ENCODE measurements at regions not wholly inside any gene's neighbourhood (a gene's known extent, or its start where the extent isn't known, plus 50 kb on each side); places are given as distances from the start of the nearest gene placed in this dataset.

DNA sequence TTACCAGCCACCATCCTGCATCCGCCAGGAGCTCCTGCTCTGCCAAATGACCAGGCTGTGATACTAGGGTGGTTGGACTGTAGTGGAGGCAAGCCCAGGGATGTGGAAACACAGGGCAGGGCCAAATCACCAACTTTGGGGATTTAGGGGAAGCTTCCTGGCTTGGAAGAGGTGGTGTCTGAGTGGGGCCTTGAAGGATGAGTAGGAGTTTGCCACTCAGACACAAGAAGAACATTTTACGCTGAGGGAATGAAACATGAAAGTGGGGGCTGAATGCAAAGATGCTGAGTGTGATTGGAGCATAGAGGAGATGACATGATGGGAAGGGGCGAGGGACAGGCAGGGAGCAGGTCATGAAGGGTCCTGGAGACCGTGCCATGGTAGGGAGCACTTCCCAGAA lies 329.5 kb downstream of the RPS24 start:
- TF ChIP-seq, protein P1, sequence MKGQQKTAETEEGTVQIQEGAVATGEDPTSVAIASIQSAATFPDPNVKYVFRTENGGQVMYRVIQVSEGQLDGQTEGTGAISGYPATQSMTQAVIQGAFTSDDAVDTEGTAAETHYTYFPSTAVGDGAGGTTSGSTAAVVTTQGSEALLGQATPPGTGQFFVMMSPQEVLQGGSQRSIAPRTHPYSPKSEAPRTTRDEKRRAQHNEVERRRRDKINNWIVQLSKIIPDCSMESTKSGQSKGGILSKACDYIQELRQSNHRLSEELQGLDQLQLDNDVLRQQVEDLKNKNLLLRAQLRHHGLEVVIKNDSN (IDR thresholded peaks at IDR 0.05; ENCODE audit: borderline replicate concordance, low read depth) = no peak
- TF ChIP-seq, protein P2, sequence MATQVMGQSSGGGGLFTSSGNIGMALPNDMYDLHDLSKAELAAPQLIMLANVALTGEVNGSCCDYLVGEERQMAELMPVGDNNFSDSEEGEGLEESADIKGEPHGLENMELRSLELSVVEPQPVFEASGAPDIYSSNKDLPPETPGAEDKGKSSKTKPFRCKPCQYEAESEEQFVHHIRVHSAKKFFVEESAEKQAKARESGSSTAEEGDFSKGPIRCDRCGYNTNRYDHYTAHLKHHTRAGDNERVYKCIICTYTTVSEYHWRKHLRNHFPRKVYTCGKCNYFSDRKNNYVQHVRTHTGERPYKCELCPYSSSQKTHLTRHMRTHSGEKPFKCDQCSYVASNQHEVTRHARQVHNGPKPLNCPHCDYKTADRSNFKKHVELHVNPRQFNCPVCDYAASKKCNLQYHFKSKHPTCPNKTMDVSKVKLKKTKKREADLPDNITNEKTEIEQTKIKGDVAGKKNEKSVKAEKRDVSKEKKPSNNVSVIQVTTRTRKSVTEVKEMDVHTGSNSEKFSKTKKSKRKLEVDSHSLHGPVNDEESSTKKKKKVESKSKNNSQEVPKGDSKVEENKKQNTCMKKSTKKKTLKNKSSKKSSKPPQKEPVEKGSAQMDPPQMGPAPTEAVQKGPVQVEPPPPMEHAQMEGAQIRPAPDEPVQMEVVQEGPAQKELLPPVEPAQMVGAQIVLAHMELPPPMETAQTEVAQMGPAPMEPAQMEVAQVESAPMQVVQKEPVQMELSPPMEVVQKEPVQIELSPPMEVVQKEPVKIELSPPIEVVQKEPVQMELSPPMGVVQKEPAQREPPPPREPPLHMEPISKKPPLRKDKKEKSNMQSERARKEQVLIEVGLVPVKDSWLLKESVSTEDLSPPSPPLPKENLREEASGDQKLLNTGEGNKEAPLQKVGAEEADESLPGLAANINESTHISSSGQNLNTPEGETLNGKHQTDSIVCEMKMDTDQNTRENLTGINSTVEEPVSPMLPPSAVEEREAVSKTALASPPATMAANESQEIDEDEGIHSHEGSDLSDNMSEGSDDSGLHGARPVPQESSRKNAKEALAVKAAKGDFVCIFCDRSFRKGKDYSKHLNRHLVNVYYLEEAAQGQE (IDR thresholded peaks at IDR 0.05; ENCODE audit: low read depth, low read length) = no peak
- TF ChIP-seq, protein P3, sequence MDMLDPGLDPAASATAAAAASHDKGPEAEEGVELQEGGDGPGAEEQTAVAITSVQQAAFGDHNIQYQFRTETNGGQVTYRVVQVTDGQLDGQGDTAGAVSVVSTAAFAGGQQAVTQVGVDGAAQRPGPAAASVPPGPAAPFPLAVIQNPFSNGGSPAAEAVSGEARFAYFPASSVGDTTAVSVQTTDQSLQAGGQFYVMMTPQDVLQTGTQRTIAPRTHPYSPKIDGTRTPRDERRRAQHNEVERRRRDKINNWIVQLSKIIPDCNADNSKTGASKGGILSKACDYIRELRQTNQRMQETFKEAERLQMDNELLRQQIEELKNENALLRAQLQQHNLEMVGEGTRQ (IDR thresholded peaks at IDR 0.05; ENCODE audit: borderline replicate concordance, low read depth, low read length) = no peak
- no peak for TF ChIP-seq GATA2 (CRISPR knock-in tag; IDR thresholded peaks at IDR 0.05)
- TF ChIP-seq MEF2A (IDR thresholded peaks at IDR 0.05; ENCODE audit: borderline replicate concordance, low read depth) = no peak
- TF ChIP-seq YY1 (IDR thresholded peaks at IDR 0.05; ENCODE audit: low read depth) = no peak
- no peak for TF ChIP-seq GABPA (IDR thresholded peaks at IDR 0.05; ENCODE audit: low read depth)
- TF ChIP-seq FOXJ3 (CRISPR knock-in tag; IDR thresholded peaks at IDR 0.05) = no peak
- TF ChIP-seq, protein P4, sequence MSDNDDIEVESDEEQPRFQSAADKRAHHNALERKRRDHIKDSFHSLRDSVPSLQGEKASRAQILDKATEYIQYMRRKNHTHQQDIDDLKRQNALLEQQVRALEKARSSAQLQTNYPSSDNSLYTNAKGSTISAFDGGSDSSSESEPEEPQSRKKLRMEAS (IDR thresholded peaks at IDR 0.05; ENCODE audit: low read depth) = no peak
- Histone ChIP-seq H3F3A (replicated peaks; ENCODE audit: insufficient read depth) (no peaks in the 10 kb centered on the region), H3K79me2 (ENCODE audit: insufficient read depth) (no peaks in the 10 kb centered on the region), H3K9me3 (no peaks in the 10 kb centered on the region), H3K27me3 (ENCODE audit: insufficient read depth) (no peaks in the 10 kb centered on the region), H3K9ac (no peak overlapping the region), H4K20me1 (ENCODE audit: insufficient read depth) (no peaks in the 10 kb centered on the region), H3K4me2 (no peak overlapping the region), H3K4me3 (ENCODE audit: low read depth in 2 of 2, low read length in 1 of 2) (no peak overlapping the region), H3K27ac (ENCODE audit: low read depth in 2 of 2, low read length in 1 of 2) (no peak overlapping the region; a peak in 1 of 4 replicates), H3K4me1 (ENCODE audit: control insufficient read depth in 1 of 2, insufficient read depth in 2 of 2, low read depth in 1 of 2, low read length in 1 of 2) (peaks cover 0 to 55% of the 10 kb centered on the region in 2 experiments; a peak in 1 of 4 replicates), H3K36me3 (replicated peaks in 1 of 2; ENCODE audit: control insufficient read depth in 1 of 2, insufficient read depth in 2 of 2, low read length in 1 of 2) (no peaks in the 10 kb centered on the region), H2AFZ (ENCODE audit: low read depth) (no peak overlapping the region), H3K9me2 (no peaks in the 10 kb centered on the region)
- POLR2A ChIA-PET = no interaction called here
- CTCF ChIA-PET = interaction anchor here (0.9 to 1.8 kb wide), 2 partner anchors 9 to 14 kb away, joined by 3 to 6 read pairs; no protein-coding TSS in a partner anchor
- DNase-seq = no peak
- 86% methylated on average over 4 of the region's 4 CpGs for WGBS (ENCODE audit: low lambda C conversion rate)

DNA sequence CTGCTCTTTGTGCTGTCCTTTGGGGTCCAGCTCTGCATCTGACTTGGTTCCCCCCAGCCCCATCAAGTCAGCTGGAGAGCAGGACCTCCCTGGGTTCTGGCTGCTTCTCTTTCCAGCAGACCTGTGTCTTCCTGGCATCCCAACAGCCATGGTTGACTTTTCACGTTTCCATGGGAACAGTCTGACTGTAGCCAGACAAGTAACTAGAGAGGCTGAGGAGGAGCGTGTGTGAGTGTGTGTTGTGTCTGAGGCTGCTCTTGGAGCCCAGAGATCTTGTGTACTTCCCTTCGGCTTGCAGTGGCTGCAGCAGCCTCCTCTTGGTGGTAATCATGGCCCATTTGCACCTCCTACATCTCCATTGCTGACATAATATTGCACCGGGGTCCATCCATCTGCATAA lies 332.0 kb downstream of the RPS24 start:
- Histone ChIP-seq H3K4me3 (ENCODE audit: low read depth in 2 of 2, low read length in 1 of 2) (no peak overlapping the region), H2AFZ (ENCODE audit: low read depth) (no peak overlapping the region), H3K27me3 (ENCODE audit: insufficient read depth) (no peaks in the 10 kb centered on the region), H3K9ac (no peak overlapping the region), H3K36me3 (replicated peaks in 1 of 2; ENCODE audit: control insufficient read depth in 1 of 2, insufficient read depth in 2 of 2, low read length in 1 of 2) (no peaks in the 10 kb centered on the region), H4K20me1 (ENCODE audit: insufficient read depth) (no peaks in the 10 kb centered on the region), H3K4me1 (ENCODE audit: control insufficient read depth in 1 of 2, insufficient read depth in 2 of 2, low read depth in 1 of 2, low read length in 1 of 2) (peaks cover 0 to 34% of the 10 kb centered on the region in 2 experiments; a peak in 1 of 4 replicates), H3K79me2 (ENCODE audit: insufficient read depth) (no peaks in the 10 kb centered on the region), H3K9me2 (no peaks in the 10 kb centered on the region), H3K27ac (ENCODE audit: low read depth in 2 of 2, low read length in 1 of 2) (no peak overlapping the region), H3K9me3 (no peaks in the 10 kb centered on the region), H3K4me2 (no peak overlapping the region), H3F3A (replicated peaks; ENCODE audit: insufficient read depth) (no peaks in the 10 kb centered on the region)
- ChIA-PET CTCF (interaction anchor here (0.6 kb wide), 1 partner anchor 396 kb away, joined by 3 read pairs; no protein-coding TSS in a partner anchor), POLR2A (no interaction called here)
- no peak for DNase-seq
- WGBS (ENCODE audit: low lambda C conversion rate) = 69% methylated on average over 4 of the region's 4 CpGs
- TF ChIP-seq RAD21 (IDR thresholded peaks at IDR 0.05; ENCODE audit: low read length) (no peak), MEF2A (IDR thresholded peaks at IDR 0.05; ENCODE audit: borderline replicate concordance, low read depth) (no peak), FOXM1 (IDR thresholded peaks at IDR 0.05; ENCODE audit: low read depth) (no peak), TAF1 (IDR thresholded peaks at IDR 0.05; ENCODE audit: borderline replicate concordance, low read depth, low read length) (no peak), MXI1 (IDR thresholded peaks at IDR 0.05; ENCODE audit: low read depth, low read length) (no peak), NFIC (IDR thresholded peaks at IDR 0.05; ENCODE audit: borderline replicate concordance) (no peak), POLR2AphosphoS5 (IDR thresholded peaks at IDR 0.05; ENCODE audit: low read depth, low read length) (no peak)
- TF ChIP-seq, protein P5, sequence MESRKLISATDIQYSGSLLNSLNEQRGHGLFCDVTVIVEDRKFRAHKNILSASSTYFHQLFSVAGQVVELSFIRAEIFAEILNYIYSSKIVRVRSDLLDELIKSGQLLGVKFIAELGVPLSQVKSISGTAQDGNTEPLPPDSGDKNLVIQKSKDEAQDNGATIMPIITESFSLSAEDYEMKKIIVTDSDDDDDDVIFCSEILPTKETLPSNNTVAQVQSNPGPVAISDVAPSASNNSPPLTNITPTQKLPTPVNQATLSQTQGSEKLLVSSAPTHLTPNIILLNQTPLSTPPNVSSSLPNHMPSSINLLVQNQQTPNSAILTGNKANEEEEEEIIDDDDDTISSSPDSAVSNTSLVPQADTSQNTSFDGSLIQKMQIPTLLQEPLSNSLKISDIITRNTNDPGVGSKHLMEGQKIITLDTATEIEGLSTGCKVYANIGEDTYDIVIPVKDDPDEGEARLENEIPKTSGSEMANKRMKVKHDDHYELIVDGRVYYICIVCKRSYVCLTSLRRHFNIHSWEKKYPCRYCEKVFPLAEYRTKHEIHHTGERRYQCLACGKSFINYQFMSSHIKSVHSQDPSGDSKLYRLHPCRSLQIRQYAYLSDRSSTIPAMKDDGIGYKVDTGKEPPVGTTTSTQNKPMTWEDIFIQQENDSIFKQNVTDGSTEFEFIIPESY (IDR thresholded peaks at IDR 0.05; ENCODE audit: borderline replicate concordance, low read depth) = no peak
- TF ChIP-seq, protein P2 (IDR thresholded peaks at IDR 0.05; ENCODE audit: low read depth, low read length) = no peak
